Activated CD8-positive, alpha-beta memory T cell treated with anti-CD3 and anti-CD28 coated beads, Interleukin-2, amount 10 ng/mL, durations not matched to agents 7 days and 5 days (primary cell): ENCODE measurements at regions not wholly inside any gene's neighbourhood (a gene's known extent, or its start where the extent isn't known, plus 50 kb on each side); places are given as distances from the start of the nearest gene placed in this dataset.
"Not testable (repeated sequence)": the region's sequence is repeated elsewhere in the genome, so short reads cannot be mapped to it uniquely, and the experiment has no call there.

Experiments used
- ATAC-seq: fragments of 150-1000 bp; cut with Tn5 transposase; one replicate; pipeline ENCODE4 v1.10.0; 2021; ENCODE audit warnings: moderate library complexity
- CTCF ChIA-PET: fragments of 350-600 bp; sonication (Branson Sonifier 250); formaldehyde crosslinking; loops from one replicate; lab custom pipeline; 2021; ENCODE audit warnings: antibody characterized with exemption; lab: Charles Lee
- DNase-seq: peaks from one replicate; pipeline ENCODE4 v3.0.0-alpha.2; 2020
- H3K27ac Mint-ChIP-seq: one replicate; pipeline ENCODE4 v1.8.0; 2021; ENCODE audit warnings: mild to moderate bottlenecking, mixed read lengths
- H3K27me3 Mint-ChIP-seq: one replicate; pipeline ENCODE4 v1.8.0; 2021; ENCODE audit warnings: mixed read lengths
- H3K36me3 Mint-ChIP-seq: one replicate; pipeline ENCODE4 v1.8.0; 2021; ENCODE audit warnings: mild to moderate bottlenecking, mixed read lengths
- H3K4me1 Mint-ChIP-seq: one replicate; pipeline ENCODE4 v1.8.0; 2021; ENCODE audit warnings: mixed read lengths
- H3K4me3 Mint-ChIP-seq: one replicate; pipeline ENCODE4 v1.8.0; 2021; ENCODE audit warnings: mild to moderate bottlenecking, moderate library complexity, mixed read lengths
- H3K9me3 Mint-ChIP-seq: one replicate; pipeline ENCODE4 v1.8.0; 2022; ENCODE audit warnings: low read depth, mixed read lengths

GRCh38 chr5:10120934-10121333, 128.8 kb downstream of the ATPSCKMT start:
- DNase-seq (peak; percentile 33), ATAC-seq (no peak)
- H3K36me3 Mint-ChIP-seq: no peaks in the 10 kb centered on the region
- no peak overlapping the region for H3K4me3 Mint-ChIP-seq
- H3K27me3 Mint-ChIP-seq: no peaks in the 10 kb centered on the region
- no peaks in the 10 kb centered on the region for H3K9me3 Mint-ChIP-seq
- no peak overlapping the region for H3K27ac Mint-ChIP-seq
- CTCF ChIA-PET: no interaction called here
- no peaks in the 10 kb centered on the region for H3K4me1 Mint-ChIP-seq

- CTCF ChIA-PET: no interaction called here
- Mint-ChIP-seq H3K27me3 (no peaks in the 10 kb centered on the region), H3K4me3 (no peak overlapping the region), H3K9me3 (no peaks in the 10 kb centered on the region), H3K36me3 (no peaks in the 10 kb centered on the region), H3K4me1 (no peaks in the 10 kb centered on the region), H3K27ac (no peak overlapping the region)
- DNase-seq (no peak), ATAC-seq (no peak)
These were observed 131.5 kb downstream of the ATPSCKMT start for GRCh38 chr5:10118150-10118549.

- Mint-ChIP-seq H3K9me3 (no peaks in the 10 kb centered on the region), H3K27ac (no peak overlapping the region), H3K4me1 (no peaks in the 10 kb centered on the region), H3K36me3 (no peaks in the 10 kb centered on the region), H3K4me3 (no peak overlapping the region), H3K27me3 (no peaks in the 10 kb centered on the region)
- DNase-seq: no peak
- CTCF ChIA-PET: no interaction called here
- no peak for ATAC-seq
These were observed 133.1 kb downstream of the ATPSCKMT start for GRCh38 chr5:10116594-10116993.

- H3K27ac Mint-ChIP-seq: no peak overlapping the region
- no peak overlapping the region for H3K4me3 Mint-ChIP-seq
- no peaks in the 10 kb centered on the region for H3K27me3 Mint-ChIP-seq
- no peaks in the 10 kb centered on the region for H3K4me1 Mint-ChIP-seq
- H3K36me3 Mint-ChIP-seq: no peaks in the 10 kb centered on the region
- ATAC-seq (no peak), DNase-seq (no peak)
- CTCF ChIA-PET: no interaction called here
- H3K9me3 Mint-ChIP-seq: no peaks in the 10 kb centered on the region
These were observed 134.0 kb downstream of the ATPSCKMT start for GRCh38 chr5:10115669-10116068.

GRCh38 chr5:10111571-10111970, 138.1 kb downstream of the ATPSCKMT start:
- ATAC-seq: no peak
- no peaks in the 10 kb centered on the region for H3K4me1 Mint-ChIP-seq
- no peaks in the 10 kb centered on the region for H3K27me3 Mint-ChIP-seq
- H3K27ac Mint-ChIP-seq: no peak overlapping the region
- DNase-seq: no peak
- H3K9me3 Mint-ChIP-seq: no peaks in the 10 kb centered on the region
- H3K36me3 Mint-ChIP-seq: no peaks in the 10 kb centered on the region
- CTCF ChIA-PET: no interaction called here
- no peak overlapping the region for H3K4me3 Mint-ChIP-seq

GRCh38 chr5:10110228-10110627, 139.5 kb downstream of the ATPSCKMT start:
- Mint-ChIP-seq H3K27me3 (no peaks in the 10 kb centered on the region), H3K27ac (no peak overlapping the region), H3K9me3 (no peaks in the 10 kb centered on the region), H3K36me3 (no peaks in the 10 kb centered on the region), H3K4me3 (no peak overlapping the region), H3K4me1 (no peaks in the 10 kb centered on the region)
- CTCF ChIA-PET: no interaction called here
- no peak for DNase-seq
- no peak for ATAC-seq

- Mint-ChIP-seq H3K27me3 (no peaks in the 10 kb centered on the region), H3K9me3 (no peaks in the 10 kb centered on the region), H3K36me3 (no peaks in the 10 kb centered on the region), H3K4me3 (no peak overlapping the region), H3K4me1 (no peaks in the 10 kb centered on the region), H3K27ac (no peak overlapping the region)
- ATAC-seq: no peak
- CTCF ChIA-PET: interaction anchor here (0.5 kb wide), 1 partner anchor 1987 kb away, joined by 3 read pairs; no protein-coding TSS in a partner anchor
- no peak for DNase-seq
These were observed 140.4 kb downstream of the ATPSCKMT start for GRCh38 chr5:10109299-10109698.

GRCh38 chr5:10106806-10107205, 142.9 kb downstream of the ATPSCKMT start:
- no peaks in the 10 kb centered on the region for H3K9me3 Mint-ChIP-seq
- H3K27ac Mint-ChIP-seq: no peak overlapping the region
- H3K4me1 Mint-ChIP-seq: no peaks in the 10 kb centered on the region
- CTCF ChIA-PET: no interaction called here
- H3K36me3 Mint-ChIP-seq: no peaks in the 10 kb centered on the region
- no peaks in the 10 kb centered on the region for H3K27me3 Mint-ChIP-seq
- no peak overlapping the region for H3K4me3 Mint-ChIP-seq
- DNase-seq: no peak
- no peak for ATAC-seq

GRCh38 chr5:10106285-10106684, 143.4 kb downstream of the ATPSCKMT start:
- Mint-ChIP-seq H3K36me3 (no peaks in the 10 kb centered on the region), H3K4me3 (no peak overlapping the region), H3K9me3 (no peaks in the 10 kb centered on the region), H3K27me3 (no peaks in the 10 kb centered on the region), H3K27ac (no peak overlapping the region), H3K4me1 (no peaks in the 10 kb centered on the region)
- CTCF ChIA-PET: no interaction called here
- ATAC-seq: no peak
- DNase-seq: no peak

GRCh38 chr5:10102706-10103497, 146.8 kb downstream of the ATPSCKMT start:
- CTCF ChIA-PET: no interaction called here
- H3K9me3 Mint-ChIP-seq: no peaks in the 10 kb centered on the region
- H3K27ac Mint-ChIP-seq: no peak overlapping the region
- no peaks in the 10 kb centered on the region for H3K27me3 Mint-ChIP-seq
- no peaks in the 10 kb centered on the region for H3K36me3 Mint-ChIP-seq
- no peak for ATAC-seq
- H3K4me3 Mint-ChIP-seq: no peak overlapping the region
- no peaks in the 10 kb centered on the region for H3K4me1 Mint-ChIP-seq
- DNase-seq: no peak

- ATAC-seq, H3K27ac Mint-ChIP-seq, H3K4me3 Mint-ChIP-seq, DNase-seq, H3K27me3 Mint-ChIP-seq, H3K4me1 Mint-ChIP-seq, H3K9me3 Mint-ChIP-seq, CTCF ChIA-PET, H3K36me3 Mint-ChIP-seq: not testable (repeated sequence)
These were observed 147.5 kb downstream of the ATPSCKMT start for GRCh38 chr5:10102235-10102634.

GRCh38 chr5:10099548-10099947, 150.1 kb downstream of the ATPSCKMT start:
- Mint-ChIP-seq H3K4me3 (no peak overlapping the region), H3K27ac (no peak overlapping the region), H3K27me3 (no peaks in the 10 kb centered on the region), H3K4me1 (no peaks in the 10 kb centered on the region), H3K9me3 (peaks cover 2% of the 10 kb centered on the region), H3K36me3 (no peaks in the 10 kb centered on the region)
- ATAC-seq (no peak), DNase-seq (no peak)
- CTCF ChIA-PET: no interaction called here

GRCh38 chr5:10091701-10092100, 158.0 kb downstream of the ATPSCKMT start:
- CTCF ChIA-PET: no interaction called here

GRCh38 chr5:10090074-10090473, 159.6 kb downstream of the ATPSCKMT start:
- Mint-ChIP-seq H3K4me3 (no peak overlapping the region), H3K27me3 (no peaks in the 10 kb centered on the region), H3K4me1 (no peaks in the 10 kb centered on the region), H3K36me3 (no peaks in the 10 kb centered on the region), H3K9me3 (no peaks in the 10 kb centered on the region), H3K27ac (no peak overlapping the region)
- ATAC-seq (no peak), DNase-seq (no peak)
- CTCF ChIA-PET: no interaction called here

More at GRCh38 chr5:10091701-10092100, 158.0 kb downstream of the ATPSCKMT start:
- H3K4me3 Mint-ChIP-seq: no peak overlapping the region
- no peaks in the 10 kb centered on the region for H3K36me3 Mint-ChIP-seq
- no peak for ATAC-seq
- H3K27ac Mint-ChIP-seq: no peak overlapping the region
- H3K9me3 Mint-ChIP-seq: peaks cover 2% of the 10 kb centered on the region
- no peaks in the 10 kb centered on the region for H3K4me1 Mint-ChIP-seq
- H3K27me3 Mint-ChIP-seq: no peaks in the 10 kb centered on the region
- DNase-seq: no peak
